ENCODE measurements at regions not wholly inside any gene's neighbourhood (a gene's known extent, or its start where the extent isn't known, plus 50 kb on each side); places are given as distances from the start of the nearest gene placed in this dataset.

DNA sequence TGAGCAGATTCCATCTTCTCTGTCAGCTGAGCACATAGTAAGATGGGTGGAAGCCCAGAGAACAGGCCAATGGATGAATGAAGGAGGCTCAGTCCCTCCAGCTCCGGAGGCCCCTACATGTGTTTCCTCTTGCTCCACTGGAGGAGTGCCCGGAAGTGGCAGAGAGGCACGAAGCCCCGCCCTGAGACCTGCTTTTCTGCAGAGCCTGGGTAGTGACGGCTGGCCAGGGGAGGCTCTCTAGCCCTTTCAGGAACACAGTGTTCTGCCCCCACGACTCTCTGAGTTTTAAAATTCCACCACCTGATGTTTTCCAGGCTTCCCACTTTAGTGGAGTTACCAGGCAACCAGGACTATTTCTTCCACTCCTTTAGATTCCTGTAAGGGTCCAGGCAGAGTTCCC, 149.4 kb upstream of the SLC6A11 start:
- peak overlapping the region in 1 of 8 donors; percentile 71 for H3K27ac Mint-ChIP-seq
- H3K4me3 Mint-ChIP-seq, result no peak overlapping the region
- Histone ChIP-seq H3K27ac (ENCODE audit: low read depth, low read length) (no peak overlapping the region), H3K4me3 (ENCODE audit: low read length) (no peak overlapping the region), H3K36me3 (ENCODE audit: insufficient read depth, low read length) (no peaks in the 10 kb centered on the region), H3K4me1 (ENCODE audit: insufficient read depth, low read length) (no peaks in the 10 kb centered on the region), H3K27me3 (ENCODE audit: insufficient read depth, low read length, poor library complexity, severe bottlenecking) (no peaks in the 10 kb centered on the region), H3K9me3 (ENCODE audit: low read length) (no peaks in the 10 kb centered on the region)
- no peak for DNase-seq
- no peaks in the 10 kb centered on the region for H3K9me3 Mint-ChIP-seq
- ChIA-PET POLR2A (no interaction called here), CTCF (no interaction called here)
- peaks cover 0 to 5% (median 4%) of the 10 kb centered on the region in 3 donors for H3K4me1 Mint-ChIP-seq
- H3K36me3 Mint-ChIP-seq, result no peaks in the 10 kb centered on the region
- H3K27me3 Mint-ChIP-seq, result peaks cover 18 to 39% of the 10 kb centered on the region in 2 donors

GRCh38 chr3:10667269-10667668, 148.8 kb upstream of the SLC6A11 start:
- no peak for DNase-seq
- Mint-ChIP-seq H3K27ac (no peak overlapping the region), H3K4me3 (no peak overlapping the region), H3K36me3 (no peaks in the 10 kb centered on the region), H3K9me3 (no peaks in the 10 kb centered on the region), H3K27me3 (peaks cover 18 to 39% of the 10 kb centered on the region in 2 donors), H3K4me1 (peaks cover 0 to 5% (median 4%) of the 10 kb centered on the region in 3 donors)
- H3K27me3 ChIP-seq (ENCODE audit: insufficient read depth, low read length, poor library complexity, severe bottlenecking), result peaks cover 3% of the 10 kb centered on the region
- CTCF ChIA-PET, result no interaction called here
- POLR2A ChIA-PET, result no interaction called here
- H3K4me1 ChIP-seq (ENCODE audit: insufficient read depth, low read length), result no peaks in the 10 kb centered on the region
- no peak overlapping the region for H3K4me3 ChIP-seq (ENCODE audit: low read length)
- no peak overlapping the region for H3K27ac ChIP-seq (ENCODE audit: low read depth, low read length)
- no peaks in the 10 kb centered on the region for H3K36me3 ChIP-seq (ENCODE audit: insufficient read depth, low read length)
- no peaks in the 10 kb centered on the region for H3K9me3 ChIP-seq (ENCODE audit: low read length)

GRCh38 chr3:10667901-10668476, 148.0 kb upstream of the SLC6A11 start:
- ChIA-PET POLR2A (no interaction called here), CTCF (no interaction called here)
- no peak overlapping the region for H3K4me3 Mint-ChIP-seq
- H3K36me3 Mint-ChIP-seq, result no peaks in the 10 kb centered on the region
- no peaks in the 10 kb centered on the region for H3K9me3 ChIP-seq (ENCODE audit: low read length)
- H3K9me3 Mint-ChIP-seq, result no peaks in the 10 kb centered on the region
- H3K27me3 Mint-ChIP-seq, result peaks cover 18 to 36% of the 10 kb centered on the region in 2 donors
- H3K27me3 ChIP-seq (ENCODE audit: insufficient read depth, low read length, poor library complexity, severe bottlenecking), result peaks cover 4% of the 10 kb centered on the region
- no peaks in the 10 kb centered on the region for H3K4me1 ChIP-seq (ENCODE audit: insufficient read depth, low read length)
- peaks cover 0 to 5% (median 4%) of the 10 kb centered on the region in 3 donors for H3K4me1 Mint-ChIP-seq
- DNase-seq, result no peak
- H3K4me3 ChIP-seq (ENCODE audit: low read length), result no peak overlapping the region
- H3K27ac ChIP-seq (ENCODE audit: low read depth, low read length), result no peak overlapping the region
- H3K36me3 ChIP-seq (ENCODE audit: insufficient read depth, low read length), result no peaks in the 10 kb centered on the region
- H3K27ac Mint-ChIP-seq, result no peak overlapping the region

DNA sequence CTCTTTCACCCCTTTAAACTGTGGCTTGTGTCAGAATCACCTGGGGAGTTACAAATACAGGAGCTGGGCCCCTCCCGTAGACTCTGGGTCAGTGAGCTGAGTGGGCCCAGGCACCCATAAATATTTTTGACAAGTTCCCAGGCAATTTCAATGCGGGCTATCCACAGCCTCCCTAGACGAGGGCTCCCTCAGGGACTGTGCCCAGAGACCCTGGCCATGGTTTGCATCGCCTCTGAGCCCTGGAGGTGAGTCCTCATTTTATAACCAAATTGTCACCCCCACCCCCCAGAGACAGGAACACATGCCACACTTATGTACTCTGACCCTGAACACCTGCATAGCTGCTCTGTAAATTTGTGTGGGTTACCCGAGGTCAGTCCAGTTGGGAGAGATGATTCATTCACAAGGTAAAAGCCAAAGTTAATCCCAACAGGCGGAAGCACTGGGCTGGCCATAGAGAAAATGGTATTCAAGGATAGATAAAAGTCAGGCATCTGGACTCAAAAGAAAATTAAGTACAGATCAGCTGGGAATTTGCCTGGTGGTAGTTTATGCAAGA, 146.5 kb upstream of the SLC6A11 start:
- Mint-ChIP-seq H3K27me3 (peaks cover 15 to 29% of the 10 kb centered on the region in 2 donors), H3K27ac (peak overlapping the region in 1 of 8 donors; percentile 15), H3K4me1 (peaks cover 0 to 6% (median 5%) of the 10 kb centered on the region in 3 donors), H3K36me3 (no peaks in the 10 kb centered on the region), H3K9me3 (no peaks in the 10 kb centered on the region), H3K4me3 (no peak overlapping the region)
- no peak overlapping the region for H3K4me3 ChIP-seq (ENCODE audit: low read length)
- no peaks in the 10 kb centered on the region for H3K4me1 ChIP-seq (ENCODE audit: insufficient read depth, low read length)
- H3K27ac ChIP-seq (ENCODE audit: low read depth, low read length), result no peak overlapping the region
- H3K27me3 ChIP-seq (ENCODE audit: insufficient read depth, low read length, poor library complexity, severe bottlenecking), result peaks cover 4% of the 10 kb centered on the region
- ChIA-PET POLR2A (no interaction called here), CTCF (no interaction called here)
- no peaks in the 10 kb centered on the region for H3K9me3 ChIP-seq (ENCODE audit: low read length)
- H3K36me3 ChIP-seq (ENCODE audit: insufficient read depth, low read length), result no peaks in the 10 kb centered on the region
- DNase-seq, result no peak

DNA sequence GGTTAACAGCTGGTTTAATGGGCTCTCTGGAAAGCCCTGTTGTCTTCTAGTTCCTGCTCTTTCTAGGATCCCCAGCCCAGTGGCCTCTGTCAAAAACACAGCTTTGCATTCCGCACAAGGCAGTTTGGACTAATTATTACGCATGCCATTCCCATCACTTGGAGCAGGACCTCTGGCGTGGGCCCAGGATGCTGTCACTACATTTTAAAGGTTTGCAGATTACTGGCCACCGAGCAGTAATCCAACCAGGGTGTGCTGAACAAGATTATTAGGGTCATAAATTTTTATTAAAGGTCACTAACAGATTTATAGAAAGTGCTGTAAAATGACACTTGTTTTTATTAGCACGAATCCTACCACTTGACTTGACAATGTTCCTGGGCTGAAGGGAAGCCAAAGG, 143.6 kb upstream of the SLC6A11 start:
- H3K27me3 ChIP-seq (ENCODE audit: insufficient read depth, low read length, poor library complexity, severe bottlenecking), result peaks cover 4% of the 10 kb centered on the region
- no peak overlapping the region for H3K4me3 ChIP-seq (ENCODE audit: low read length)
- no peak overlapping the region for H3K27ac ChIP-seq (ENCODE audit: low read depth, low read length)
- H3K36me3 ChIP-seq (ENCODE audit: insufficient read depth, low read length), result no peaks in the 10 kb centered on the region
- H3K9me3 Mint-ChIP-seq, result no peaks in the 10 kb centered on the region
- no peaks in the 10 kb centered on the region for H3K9me3 ChIP-seq (ENCODE audit: low read length)
- H3K4me1 ChIP-seq (ENCODE audit: insufficient read depth, low read length), result no peaks in the 10 kb centered on the region
- H3K4me3 Mint-ChIP-seq, result no peak overlapping the region
- peaks cover 0 to 2% (median 0%) of the 10 kb centered on the region in 3 donors for H3K4me1 Mint-ChIP-seq
- ChIA-PET POLR2A (no interaction called here), CTCF (no interaction called here)
- no peak overlapping the region for H3K27ac Mint-ChIP-seq
- H3K36me3 Mint-ChIP-seq, result no peaks in the 10 kb centered on the region
- peaks cover 10 to 20% of the 10 kb centered on the region in 2 donors for H3K27me3 Mint-ChIP-seq
- no peak for DNase-seq

- Mint-ChIP-seq H3K4me1 (peaks cover 0 to 2% (median 0%) of the 10 kb centered on the region in 3 donors), H3K36me3 (no peaks in the 10 kb centered on the region), H3K27me3 (peaks cover 7 to 13% of the 10 kb centered on the region in 2 donors), H3K27ac (peak overlapping the region in 1 of 8 donors; percentile 1), H3K9me3 (no peaks in the 10 kb centered on the region), H3K4me3 (no peak overlapping the region)
- DNase-seq, result no peak
- no peaks in the 10 kb centered on the region for H3K36me3 ChIP-seq (ENCODE audit: insufficient read depth, low read length)
- no peaks in the 10 kb centered on the region for H3K4me1 ChIP-seq (ENCODE audit: insufficient read depth, low read length)
- H3K4me3 ChIP-seq (ENCODE audit: low read length), result no peak overlapping the region
- ChIA-PET CTCF (no interaction called here), POLR2A (no interaction called here)
- H3K27ac ChIP-seq (ENCODE audit: low read depth, low read length), result no peak overlapping the region
- H3K9me3 ChIP-seq (ENCODE audit: low read length), result no peaks in the 10 kb centered on the region
- peaks cover 4% of the 10 kb centered on the region for H3K27me3 ChIP-seq (ENCODE audit: insufficient read depth, low read length, poor library complexity, severe bottlenecking)
Measured at GRCh38 chr3:10674578-10674977, 141.4 kb upstream of the SLC6A11 start.

DNA sequence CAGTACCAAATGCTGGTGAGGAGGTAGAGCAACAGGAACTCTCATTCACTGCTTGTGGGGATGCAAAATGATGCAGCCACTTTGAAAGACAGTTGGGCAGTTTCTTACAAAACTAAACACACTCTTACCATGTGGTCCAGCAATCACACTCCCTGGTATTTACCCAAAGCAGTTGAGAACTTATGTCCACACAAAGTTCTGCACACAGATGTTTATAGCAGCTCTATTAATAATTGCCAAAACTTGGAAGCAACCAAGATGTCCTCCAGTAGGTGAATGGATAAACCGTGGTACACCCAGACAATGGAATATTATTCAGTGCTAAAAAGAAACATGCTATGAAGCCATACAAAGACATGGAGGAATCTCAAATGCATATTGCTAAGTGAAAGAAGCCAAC, 139.1 kb upstream of the SLC6A11 start:
- Mint-ChIP-seq H3K27ac (no peak overlapping the region), H3K4me3 (no peak overlapping the region), H3K27me3 (peaks cover 3 to 13% of the 10 kb centered on the region in 2 donors), H3K4me1 (peaks cover 0 to 2% (median 0%) of the 10 kb centered on the region in 3 donors), H3K36me3 (no peaks in the 10 kb centered on the region), H3K9me3 (no peaks in the 10 kb centered on the region)
- no peaks in the 10 kb centered on the region for H3K9me3 ChIP-seq (ENCODE audit: low read length)
- DNase-seq, result no peak
- ChIA-PET CTCF (no interaction called here), POLR2A (no interaction called here)
- H3K4me3 ChIP-seq (ENCODE audit: low read length), result no peak overlapping the region
- no peak overlapping the region for H3K27ac ChIP-seq (ENCODE audit: low read depth, low read length)
- no peaks in the 10 kb centered on the region for H3K4me1 ChIP-seq (ENCODE audit: insufficient read depth, low read length)
- no peaks in the 10 kb centered on the region for H3K36me3 ChIP-seq (ENCODE audit: insufficient read depth, low read length)
- peaks cover 4% of the 10 kb centered on the region for H3K27me3 ChIP-seq (ENCODE audit: insufficient read depth, low read length, poor library complexity, severe bottlenecking)

- POLR2A ChIA-PET, result no interaction called here
- Histone ChIP-seq H3K9me3 (ENCODE audit: low read length) (no peaks in the 10 kb centered on the region), H3K27ac (ENCODE audit: low read depth, low read length) (no peak overlapping the region)
Measured at GRCh38 chr3:10678796-10679376, 137.1 kb upstream of the SLC6A11 start.

More at GRCh38 chr3:10678796-10679376, 137.1 kb upstream of the SLC6A11 start:
- Mint-ChIP-seq H3K27me3 (peaks cover 3 to 14% of the 10 kb centered on the region in 2 donors), H3K4me1 (no peaks in the 10 kb centered on the region), H3K9me3 (no peaks in the 10 kb centered on the region), H3K4me3 (no peak overlapping the region), H3K27ac (no peak overlapping the region), H3K36me3 (no peaks in the 10 kb centered on the region)
- DNase-seq, result no peak
- CTCF ChIA-PET, result no interaction called here
- no peaks in the 10 kb centered on the region for H3K4me1 ChIP-seq (ENCODE audit: insufficient read depth, low read length)
- H3K4me3 ChIP-seq (ENCODE audit: low read length), result no peak overlapping the region
- no peaks in the 10 kb centered on the region for H3K36me3 ChIP-seq (ENCODE audit: insufficient read depth, low read length)
- H3K27me3 ChIP-seq (ENCODE audit: insufficient read depth, low read length, poor library complexity, severe bottlenecking), result no peaks in the 10 kb centered on the region

All from CD8-positive, alpha-beta memory T cell (primary cell).